ENCODE measurements at regions not wholly inside any gene's neighbourhood (a gene's known extent, or its start where the extent isn't known, plus 50 kb on each side); places are given as distances from the start of the nearest gene placed in this dataset.
"Not testable (repeated sequence)": the region's sequence is repeated elsewhere in the genome, so short reads cannot be mapped to it uniquely, and the experiment has no call there.

GRCh38 chr4:138646383-138646782, 369.2 kb upstream of the NOCT start:
- Histone ChIP-seq H3K4me1 (peaks cover 7% of the 10 kb centered on the region; the same call in 1 of the 2 replicates), H3K27me3 (no peaks in the 10 kb centered on the region), H3K36me3 (no peaks in the 10 kb centered on the region), H3K4me3 (no peak overlapping the region), H3K9me3 (replicated peaks) (no peaks in the 10 kb centered on the region), H3K27ac (no peak overlapping the region)
- no peak for DNase-seq

- Histone ChIP-seq H3K27me3 (no peaks in the 10 kb centered on the region), H3K4me3 (no peak overlapping the region), H3K36me3 (no peaks in the 10 kb centered on the region), H3K4me1 (no peaks in the 10 kb centered on the region), H3K9me3 (replicated peaks) (no peaks in the 10 kb centered on the region), H3K27ac (no peak overlapping the region)
- no peak for DNase-seq
Observed at GRCh38 chr4:138645289-138645688, 370.3 kb upstream of the NOCT start.

GRCh38 chr4:138644322-138644721, 371.3 kb upstream of the NOCT start:
- Histone ChIP-seq H3K4me1 (no peaks in the 10 kb centered on the region), H3K27me3 (no peaks in the 10 kb centered on the region), H3K4me3 (no peak overlapping the region), H3K36me3 (no peaks in the 10 kb centered on the region), H3K9me3 (replicated peaks) (no peaks in the 10 kb centered on the region), H3K27ac (no peak overlapping the region)
- DNase-seq: no peak

- DNase-seq: no peak
- Histone ChIP-seq H3K9me3 (replicated peaks) (no peaks in the 10 kb centered on the region), H3K4me3 (no peak overlapping the region), H3K27ac (no peak overlapping the region), H3K36me3 (no peaks in the 10 kb centered on the region), H3K4me1 (no peaks in the 10 kb centered on the region), H3K27me3 (no peaks in the 10 kb centered on the region)
Observed at GRCh38 chr4:138643827-138644226, 371.8 kb upstream of the NOCT start.

GRCh38 chr4:138639018-138639741, 376.4 kb upstream of the NOCT start:
- Histone ChIP-seq H3K4me3 (no peak overlapping the region), H3K27me3 (no peaks in the 10 kb centered on the region), H3K9me3 (replicated peaks) (no peaks in the 10 kb centered on the region), H3K4me1 (no peaks in the 10 kb centered on the region), H3K27ac (no peak overlapping the region), H3K36me3 (no peaks in the 10 kb centered on the region)
- no peak for DNase-seq

- no peak for DNase-seq
- H3K27me3 ChIP-seq: no peaks in the 10 kb centered on the region
- H3K27ac ChIP-seq: no peak overlapping the region
- no peaks in the 10 kb centered on the region for H3K36me3 ChIP-seq
- H3K4me3 ChIP-seq: no peak overlapping the region
- H3K9me3 ChIP-seq (replicated peaks): no peaks in the 10 kb centered on the region
- no peaks in the 10 kb centered on the region for H3K4me1 ChIP-seq
Observed at GRCh38 chr4:138636781-138637180, 378.8 kb upstream of the NOCT start.

GRCh38 chr4:138634915-138635314, 380.7 kb upstream of the NOCT start:
- Histone ChIP-seq H3K9me3 (replicated peaks) (no peaks in the 10 kb centered on the region), H3K27ac (no peak overlapping the region), H3K36me3 (no peaks in the 10 kb centered on the region), H3K27me3 (no peaks in the 10 kb centered on the region), H3K4me1 (no peaks in the 10 kb centered on the region), H3K4me3 (no peak overlapping the region)
- DNase-seq: no peak

GRCh38 chr4:138633580-138633904, 382.0 kb upstream of the NOCT start:
- Histone ChIP-seq H3K27me3 (no peaks in the 10 kb centered on the region), H3K4me3 (no peak overlapping the region), H3K9me3 (replicated peaks) (no peaks in the 10 kb centered on the region), H3K27ac (no peak overlapping the region), H3K4me1 (no peaks in the 10 kb centered on the region), H3K36me3 (no peaks in the 10 kb centered on the region)
- DNase-seq: no peak

GRCh38 chr4:138632856-138633579, 382.6 kb upstream of the NOCT start:
- no peak for DNase-seq
- Histone ChIP-seq H3K27me3 (no peaks in the 10 kb centered on the region), H3K4me1 (no peaks in the 10 kb centered on the region), H3K36me3 (no peaks in the 10 kb centered on the region), H3K27ac (no peak overlapping the region), H3K9me3 (replicated peaks) (no peaks in the 10 kb centered on the region), H3K4me3 (no peak overlapping the region)

- H3K9me3 ChIP-seq (replicated peaks): no peaks in the 10 kb centered on the region
- no peaks in the 10 kb centered on the region for H3K27me3 ChIP-seq
- no peaks in the 10 kb centered on the region for H3K36me3 ChIP-seq
- no peaks in the 10 kb centered on the region for H3K4me1 ChIP-seq
- no peak overlapping the region for H3K27ac ChIP-seq
- no peak overlapping the region for H3K4me3 ChIP-seq
- no peak for DNase-seq
Observed at GRCh38 chr4:138630666-138631065, 384.9 kb upstream of the NOCT start.

- Histone ChIP-seq H3K27me3 (no peaks in the 10 kb centered on the region), H3K9me3 (replicated peaks) (no peaks in the 10 kb centered on the region), H3K27ac (no peak overlapping the region), H3K4me3 (no peak overlapping the region), H3K36me3 (no peaks in the 10 kb centered on the region), H3K4me1 (no peaks in the 10 kb centered on the region)
- no peak for DNase-seq
Observed at GRCh38 chr4:138629669-138630068, 385.9 kb upstream of the NOCT start.

- Histone ChIP-seq H3K9me3 (replicated peaks) (no peaks in the 10 kb centered on the region), H3K4me1 (no peaks in the 10 kb centered on the region), H3K27ac (no peak overlapping the region), H3K36me3 (no peaks in the 10 kb centered on the region), H3K27me3 (no peaks in the 10 kb centered on the region), H3K4me3 (no peak overlapping the region)
- DNase-seq: no peak
Observed at GRCh38 chr4:138627096-138627495, 384.9 kb upstream of the SLC7A11 start.

- H3K27ac ChIP-seq; H3K9me3 ChIP-seq (replicated peaks); H3K36me3 ChIP-seq; H3K4me1 ChIP-seq; DNase-seq; H3K4me3 ChIP-seq; H3K27me3 ChIP-seq: not testable (repeated sequence)
Observed at GRCh38 chr4:138622362-138622761, 380.2 kb upstream of the SLC7A11 start.

- Histone ChIP-seq H3K36me3 (no peaks in the 10 kb centered on the region), H3K27me3 (no peaks in the 10 kb centered on the region), H3K4me1 (no peaks in the 10 kb centered on the region), H3K4me3 (no peak overlapping the region), H3K27ac (no peak overlapping the region), H3K9me3 (replicated peaks) (no peaks in the 10 kb centered on the region; the same call in 1 of the 2 replicates)
- DNase-seq: no peak
Observed at GRCh38 chr4:138616775-138617174, 374.6 kb upstream of the SLC7A11 start.

GRCh38 chr4:138614398-138615142, 372.4 kb upstream of the SLC7A11 start:
- Histone ChIP-seq H3K36me3 (no peaks in the 10 kb centered on the region), H3K27me3 (no peaks in the 10 kb centered on the region), H3K9me3 (replicated peaks) (no peaks in the 10 kb centered on the region; the same call in 1 of the 2 replicates), H3K27ac (no peak overlapping the region), H3K4me1 (no peaks in the 10 kb centered on the region), H3K4me3 (no peak overlapping the region)
- DNase-seq: no peak

Data from SJCRH30 (cell line).